ENCODE measurements at regions not wholly inside any gene's neighbourhood (a gene's known extent, or its start where the extent isn't known, plus 50 kb on each side); places are given as distances from the start of the nearest gene placed in this dataset.

DNA sequence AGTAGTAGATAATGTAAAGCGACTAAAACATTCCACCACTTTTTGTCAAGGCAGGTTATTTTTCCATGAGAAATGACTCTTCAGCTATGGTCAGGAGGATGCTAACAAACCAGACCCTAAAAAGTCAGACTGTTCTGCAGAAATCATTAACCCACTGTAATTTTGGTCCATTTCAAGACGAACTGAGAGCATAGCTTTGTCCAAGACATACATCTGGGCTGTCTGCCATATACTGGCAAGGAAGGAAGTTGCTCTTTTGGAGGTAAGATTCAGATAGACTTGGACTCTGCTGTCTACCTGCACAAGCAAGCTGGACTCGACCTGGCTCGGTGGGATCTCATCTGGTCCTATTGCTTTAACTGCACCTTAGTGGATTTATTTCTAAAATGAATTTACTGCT, 207.8 kb downstream of the POSTN start:
- Histone ChIP-seq H3K4me1 (ENCODE audit: insufficient read depth, low read length) (no peaks in the 10 kb centered on the region), H3K9me3 (ENCODE audit: control insufficient read depth in 1 of 2, insufficient read depth in 1 of 2, low read length in 2 of 2) (peaks cover 0 to 33% of the 10 kb centered on the region in 2 experiments), H3K27ac (ENCODE audit: low read depth in 1 of 2, low read length in 2 of 2) (no peak overlapping the region), H3K4me3 (ENCODE audit: low read length) (no peak overlapping the region), H3K36me3 (ENCODE audit: insufficient read depth, low read length) (no peaks in the 10 kb centered on the region), H3K27me3 (ENCODE audit: control insufficient read depth in 1 of 2, insufficient read depth in 2 of 2, low read length in 2 of 2) (no peaks in the 10 kb centered on the region)
- ATAC-seq (ENCODE audit: poor library complexity), result no peak
- H3K4me3 Mint-ChIP-seq, result no peak overlapping the region
- POLR2A ChIA-PET, result no interaction called here
- no peaks in the 10 kb centered on the region for H3K27me3 Mint-ChIP-seq
- H3K36me3 Mint-ChIP-seq (ENCODE audit: low read depth), result no peaks in the 10 kb centered on the region
- TF ChIP-seq, protein P1, sequence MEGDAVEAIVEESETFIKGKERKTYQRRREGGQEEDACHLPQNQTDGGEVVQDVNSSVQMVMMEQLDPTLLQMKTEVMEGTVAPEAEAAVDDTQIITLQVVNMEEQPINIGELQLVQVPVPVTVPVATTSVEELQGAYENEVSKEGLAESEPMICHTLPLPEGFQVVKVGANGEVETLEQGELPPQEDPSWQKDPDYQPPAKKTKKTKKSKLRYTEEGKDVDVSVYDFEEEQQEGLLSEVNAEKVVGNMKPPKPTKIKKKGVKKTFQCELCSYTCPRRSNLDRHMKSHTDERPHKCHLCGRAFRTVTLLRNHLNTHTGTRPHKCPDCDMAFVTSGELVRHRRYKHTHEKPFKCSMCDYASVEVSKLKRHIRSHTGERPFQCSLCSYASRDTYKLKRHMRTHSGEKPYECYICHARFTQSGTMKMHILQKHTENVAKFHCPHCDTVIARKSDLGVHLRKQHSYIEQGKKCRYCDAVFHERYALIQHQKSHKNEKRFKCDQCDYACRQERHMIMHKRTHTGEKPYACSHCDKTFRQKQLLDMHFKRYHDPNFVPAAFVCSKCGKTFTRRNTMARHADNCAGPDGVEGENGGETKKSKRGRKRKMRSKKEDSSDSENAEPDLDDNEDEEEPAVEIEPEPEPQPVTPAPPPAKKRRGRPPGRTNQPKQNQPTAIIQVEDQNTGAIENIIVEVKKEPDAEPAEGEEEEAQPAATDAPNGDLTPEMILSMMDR (IDR thresholded peaks at IDR 0.05), result no peak
- CTCF ChIA-PET, result no interaction called here
- no peaks in the 10 kb centered on the region for H3K4me1 Mint-ChIP-seq (ENCODE audit: low read depth)
- intact Hi-C loops (cut with DNase I, micrococcal nuclease), result no loop called here
- H3K9me3 Mint-ChIP-seq, result peaks cover 2% of the 10 kb centered on the region
- no peak overlapping the region for H3K27ac Mint-ChIP-seq
- no peak for DNase-seq

DNA sequence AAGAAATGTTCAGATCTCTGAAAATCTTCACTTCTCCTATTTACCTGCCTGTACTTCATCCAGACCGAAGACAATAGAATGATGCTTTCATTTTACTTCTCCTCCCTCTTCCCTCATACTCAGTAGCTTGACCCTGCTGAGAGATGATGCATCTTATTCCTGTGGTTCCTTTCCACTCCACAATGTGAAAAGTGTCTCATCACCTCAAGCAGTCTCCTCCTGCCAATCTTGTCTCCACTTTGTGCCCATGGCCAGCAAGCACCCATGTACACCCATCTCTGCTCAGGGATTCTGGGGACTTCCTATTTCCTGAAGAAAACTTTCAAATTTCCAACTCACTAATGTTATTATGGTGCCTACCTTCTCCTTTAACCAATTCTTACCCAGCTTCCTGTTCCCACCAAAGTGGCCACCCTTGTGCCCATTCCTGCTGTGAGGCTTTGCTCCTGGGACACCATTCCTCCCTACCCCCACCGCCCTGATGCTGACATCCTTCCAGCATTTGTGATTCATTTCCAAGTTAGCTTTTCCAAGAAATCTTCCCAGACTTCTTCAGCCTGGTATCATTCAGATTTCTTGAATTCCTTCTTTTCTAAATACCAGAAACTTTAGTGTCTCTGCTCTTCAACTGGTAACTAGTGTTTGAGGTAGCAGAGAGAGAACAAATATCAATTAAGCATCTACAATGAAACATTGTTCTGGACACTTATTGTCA, 212.5 kb downstream of the POSTN start:
- Histone ChIP-seq H3K27ac (ENCODE audit: low read depth in 1 of 2, low read length in 2 of 2) (no peak overlapping the region), H3K9me3 (ENCODE audit: control insufficient read depth in 1 of 2, insufficient read depth in 1 of 2, low read length in 2 of 2) (peaks cover 0 to 11% of the 10 kb centered on the region in 2 experiments), H3K4me3 (ENCODE audit: low read length) (no peak overlapping the region), H3K4me1 (ENCODE audit: insufficient read depth, low read length) (no peaks in the 10 kb centered on the region), H3K36me3 (ENCODE audit: insufficient read depth, low read length) (no peaks in the 10 kb centered on the region), H3K27me3 (ENCODE audit: control insufficient read depth in 1 of 2, insufficient read depth in 2 of 2, low read length in 2 of 2) (no peaks in the 10 kb centered on the region)
- no peaks in the 10 kb centered on the region for H3K4me1 Mint-ChIP-seq (ENCODE audit: low read depth)
- H3K9me3 Mint-ChIP-seq, result no peaks in the 10 kb centered on the region
- H3K27me3 Mint-ChIP-seq, result no peaks in the 10 kb centered on the region
- no peaks in the 10 kb centered on the region for H3K36me3 Mint-ChIP-seq (ENCODE audit: low read depth)
- DNase-seq, result no peak
- ATAC-seq (ENCODE audit: poor library complexity), result no peak
- ChIA-PET POLR2A (no interaction called here), CTCF (no interaction called here)
- TF ChIP-seq, protein P1 (IDR thresholded peaks at IDR 0.05), result no peak
- H3K27ac Mint-ChIP-seq, result no peak overlapping the region
- H3K4me3 Mint-ChIP-seq, result no peak overlapping the region
- intact Hi-C loops (cut with DNase I, micrococcal nuclease), result no loop called here

DNA sequence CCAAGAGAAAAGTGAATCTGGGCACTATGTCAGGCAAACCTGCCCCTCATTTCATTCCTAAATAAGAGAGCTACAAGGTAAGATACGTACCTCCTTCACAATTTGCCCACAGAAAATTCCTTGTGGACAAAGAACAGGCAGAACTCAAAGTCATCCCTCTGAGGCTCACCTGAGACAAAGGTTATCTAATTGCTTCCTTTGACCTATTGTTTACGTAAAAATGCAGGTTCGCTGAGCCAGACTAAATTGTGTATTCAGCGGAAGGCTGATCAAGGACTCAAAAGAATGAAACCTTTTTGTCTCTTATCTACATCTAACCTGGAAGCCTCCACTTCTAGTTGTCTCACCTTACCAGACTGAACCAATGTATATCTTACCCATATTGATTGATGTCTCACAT, 213.3 kb downstream of the POSTN start:
- Histone ChIP-seq H3K27ac (ENCODE audit: low read depth in 1 of 2, low read length in 2 of 2) (no peak overlapping the region), H3K36me3 (ENCODE audit: insufficient read depth, low read length) (no peaks in the 10 kb centered on the region), H3K4me1 (ENCODE audit: insufficient read depth, low read length) (no peaks in the 10 kb centered on the region), H3K4me3 (ENCODE audit: low read length) (no peak overlapping the region), H3K9me3 (ENCODE audit: control insufficient read depth in 1 of 2, insufficient read depth in 1 of 2, low read length in 2 of 2) (peaks cover 0 to 5% of the 10 kb centered on the region in 2 experiments), H3K27me3 (ENCODE audit: control insufficient read depth in 1 of 2, insufficient read depth in 2 of 2, low read length in 2 of 2) (no peaks in the 10 kb centered on the region)
- Mint-ChIP-seq H3K9me3 (no peaks in the 10 kb centered on the region), H3K4me1 (ENCODE audit: low read depth) (no peaks in the 10 kb centered on the region), H3K27ac (no peak overlapping the region), H3K4me3 (no peak overlapping the region), H3K27me3 (no peaks in the 10 kb centered on the region), H3K36me3 (ENCODE audit: low read depth) (no peaks in the 10 kb centered on the region)
- POLR2A ChIA-PET, result no interaction called here
- ATAC-seq (ENCODE audit: poor library complexity) (no peak), DNase-seq (no peak)
- intact Hi-C loops (cut with DNase I, micrococcal nuclease), result no loop called here
- TF ChIP-seq, protein P1 (IDR thresholded peaks at IDR 0.05), result no peak
- CTCF ChIA-PET, result no interaction called here
